Caco-2 (cell line): ENCODE measurements at regions not wholly inside any gene's neighbourhood (a gene's known extent, or its start where the extent isn't known, plus 50 kb on each side); places are given as distances from the start of the nearest gene placed in this dataset.
"Not testable (repeated sequence)": the region's sequence is repeated elsewhere in the genome, so short reads cannot be mapped to it uniquely, and the experiment has no call there.

Experiments
- BruUV-seq: library from RNA; stranded (reverse); fragments of 400-500 nt; replicated peaks from 2 replicates; lab custom pipeline; 2021; lab: Mats Ljungman, UMichigan
- CTCF ChIA-PET: fragments of 300-600 bp; sonication (Branson Sonifier 250); formaldehyde crosslinking; loops from one replicate; lab custom pipeline; 2022; ENCODE audit warnings: antibody characterized with exemption; lab: Charles Lee
- POLR2A ChIA-PET: fragments of 300-600 bp; sonication (Branson Sonifier 250); formaldehyde crosslinking; loops from one replicate; lab custom pipeline; 2022; ENCODE audit warnings: antibody characterized with exemption; lab: Charles Lee
- DNase-seq, 2 experiments: peaks; one replicate each; pipeline versions ENCODE4 v3.0.0 to v3.0.0-alpha.2; 2020 to 2022
- H3K27me3 ChIP-seq: replicated peaks from 2 replicates; pipeline ENCODE4 v1.6.0; 2011; ENCODE audit warnings: low read length; ENCODE audit not compliant: control insufficient read depth, insufficient read depth
- H3K36me3 ChIP-seq: 2 replicates; pipeline ENCODE4 v1.5.1; 2011; ENCODE audit warnings: low read length; ENCODE audit not compliant: control insufficient read depth, insufficient read depth
- H3K4me1 ChIP-seq: fragments of 250-450 bp; sonication (Bioruptor Pico); 2 replicates; pipeline ENCODE4 v1.5.1; 2020; ENCODE audit warnings: mild to moderate bottlenecking
- H3K4me3 ChIP-seq: 2 replicates; pipeline ENCODE4 v1.5.1; 2011; ENCODE audit warnings: low read depth, mild to moderate bottlenecking, control low read depth, low read length
- H3K9me3 ChIP-seq: fragments of 250-450 bp; sonication (Bioruptor Pico); 2 replicates; pipeline ENCODE4 v1.5.1; 2020; ENCODE audit warnings: mild to moderate bottlenecking, moderate library complexity
- H3K27ac Mint-ChIP-seq: one replicate; pipeline ENCODE4 v1.8.0; 2022; ENCODE audit warnings: mixed read lengths; ENCODE audit not compliant: unreplicated experiment
- H3K27me3 Mint-ChIP-seq: one replicate; pipeline ENCODE4 v1.8.0; 2022; ENCODE audit warnings: mixed read lengths; ENCODE audit not compliant: insufficient read depth, unreplicated experiment
- H3K36me3 Mint-ChIP-seq: one replicate; pipeline ENCODE4 v1.8.0; 2022; ENCODE audit warnings: mild to moderate bottlenecking, mixed read lengths; ENCODE audit not compliant: insufficient read depth, unreplicated experiment
- H3K4me1 Mint-ChIP-seq: one replicate; pipeline ENCODE4 v1.8.0; 2022; ENCODE audit warnings: low read depth, mixed read lengths; ENCODE audit not compliant: unreplicated experiment
- H3K4me3 Mint-ChIP-seq: one replicate; pipeline ENCODE4 v1.8.0; 2022; ENCODE audit warnings: mild to moderate bottlenecking, moderate library complexity, mixed read lengths; ENCODE audit not compliant: unreplicated experiment
- H3K9me3 Mint-ChIP-seq: one replicate; pipeline ENCODE4 v1.8.0; 2022; ENCODE audit warnings: mixed read lengths; ENCODE audit not compliant: unreplicated experiment
- CTCF ChIP-seq, 2 experiments: fragments of 200-600 bp in 1 of 2; IDR thresholded peaks; 1 replicate in 1 of 2; 2 replicates in 1 of 2; pipeline versions ENCODE4 v1.5.1 to v1.8.0; 2011 to 2022; ENCODE audit warnings: antibody characterized with exemption in 1 of 2, control low read depth in 1 of 2, inconsistent platforms in 1 of 2, low read depth in 1 of 2, low read length in 1 of 2, mild to moderate bottlenecking in 1 of 2, moderate library complexity in 1 of 2; ENCODE audit not compliant: insufficient read depth in 1 of 2, severe bottlenecking in 1 of 2, unreplicated experiment in 1 of 2
- intact Hi-C: fragments of 100-400 bp; cut with micrococcal nuclease; formaldehyde crosslinking; loops from one replicate; pipeline ENCODE4 v1.10.0; 2022; ENCODE audit not compliant: unreplicated experiment

DNA sequence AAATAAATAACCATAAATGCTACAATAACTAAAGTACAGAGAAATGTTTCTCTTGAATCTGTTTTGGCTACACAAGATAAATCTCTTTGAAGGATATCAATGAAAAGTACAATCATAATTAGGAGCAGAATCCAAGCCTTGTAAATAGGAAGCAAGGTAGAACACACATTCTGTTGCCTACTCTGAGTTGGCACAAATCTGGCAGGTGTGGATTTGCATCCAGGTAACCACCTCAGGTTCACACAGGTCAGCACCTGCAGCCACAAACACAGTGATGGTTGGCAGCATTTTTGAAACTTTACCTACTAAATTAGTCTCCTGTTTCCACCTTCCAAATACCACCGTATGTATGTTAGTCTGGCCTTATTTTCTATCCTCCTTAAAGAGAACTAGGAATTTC is 105.3 kb upstream of the PIK3R1 start:
- CTCF ChIA-PET, result no interaction called here
- TF ChIP-seq CTCF (IDR thresholded peaks at IDR 0.05; ENCODE audit: insufficient read depth in 1 of 2, low read depth in 1 of 2, low read length in 1 of 2, severe bottlenecking in 1 of 2, unreplicated experiment in 1 of 2), result no peak
- Mint-ChIP-seq H3K27ac (no peak overlapping the region), H3K36me3 (no peaks in the 10 kb centered on the region), H3K4me1 (no peaks in the 10 kb centered on the region), H3K4me3 (no peak overlapping the region), H3K9me3 (peaks cover 3% of the 10 kb centered on the region), H3K27me3 (no peaks in the 10 kb centered on the region)
- BruUV-seq, result no TSS peak
- H3K4me3 ChIP-seq, result no peak overlapping the region
- POLR2A ChIA-PET, result no interaction called here
- no peak for DNase-seq
- no peaks in the 10 kb centered on the region for H3K36me3 ChIP-seq
- H3K4me1 ChIP-seq, result no peaks in the 10 kb centered on the region
- H3K9me3 ChIP-seq, result peaks cover 6% of the 10 kb centered on the region; the same call in 1 of the 2 replicates
- intact Hi-C loops, result no loop called here
- no peaks in the 10 kb centered on the region for H3K27me3 ChIP-seq

DNA sequence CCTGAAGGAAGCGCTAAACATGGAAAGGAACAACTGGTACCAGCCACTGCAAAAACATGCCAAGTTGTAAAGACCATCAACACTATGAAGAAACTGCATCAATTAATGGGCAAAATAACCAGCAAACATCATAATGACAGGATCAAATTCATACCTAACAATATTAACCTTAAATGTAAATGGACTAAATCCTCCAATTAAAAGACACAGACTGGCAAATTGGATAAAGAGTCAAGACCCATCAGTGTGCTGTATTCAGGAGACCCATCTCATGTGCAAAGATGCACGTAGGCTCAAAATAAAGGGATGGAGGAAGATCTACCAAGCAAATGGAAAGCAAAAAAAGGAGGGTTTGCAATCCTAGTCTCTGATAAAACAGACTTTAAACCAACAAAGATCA is 111.3 kb upstream of the PIK3R1 start:
- intact Hi-C loops, H3K4me1 Mint-ChIP-seq, H3K4me1 ChIP-seq, H3K27me3 ChIP-seq, H3K4me3 Mint-ChIP-seq, CTCF ChIA-PET, H3K27me3 Mint-ChIP-seq, POLR2A ChIA-PET, DNase-seq, BruUV-seq, H3K27ac Mint-ChIP-seq, H3K9me3 ChIP-seq, H3K36me3 ChIP-seq, H3K36me3 Mint-ChIP-seq, H3K4me3 ChIP-seq: not testable (repeated sequence)
- peaks cover 19% of the 10 kb centered on the region for H3K9me3 Mint-ChIP-seq

DNA sequence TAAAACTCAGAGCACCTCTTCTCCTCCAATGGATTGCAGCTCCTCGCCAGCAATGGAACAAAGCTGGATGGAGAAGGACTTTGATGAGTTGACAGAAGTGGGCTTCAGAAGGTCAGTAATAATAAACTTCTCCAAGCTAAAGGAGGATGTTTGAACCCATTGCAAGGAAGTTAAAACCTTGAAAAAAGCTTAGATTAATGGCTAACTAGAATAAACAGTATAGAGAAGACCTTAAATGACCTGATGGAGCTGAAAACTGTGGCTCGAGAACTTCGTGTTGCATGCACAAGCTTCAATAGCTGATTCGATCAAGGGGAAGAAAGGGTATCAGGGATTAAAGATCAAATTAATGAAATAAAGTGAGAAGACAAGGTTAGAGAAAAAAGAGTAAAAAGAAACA is 112.3 kb upstream of the PIK3R1 start:
- H3K4me3 Mint-ChIP-seq, H3K4me1 ChIP-seq, H3K4me1 Mint-ChIP-seq, H3K36me3 ChIP-seq, H3K27me3 ChIP-seq, POLR2A ChIA-PET, H3K27ac Mint-ChIP-seq, BruUV-seq, H3K36me3 Mint-ChIP-seq, DNase-seq, H3K4me3 ChIP-seq, CTCF ChIA-PET, H3K27me3 Mint-ChIP-seq, H3K9me3 ChIP-seq, intact Hi-C loops: not testable (repeated sequence)
- peaks cover 19% of the 10 kb centered on the region for H3K9me3 Mint-ChIP-seq

DNA sequence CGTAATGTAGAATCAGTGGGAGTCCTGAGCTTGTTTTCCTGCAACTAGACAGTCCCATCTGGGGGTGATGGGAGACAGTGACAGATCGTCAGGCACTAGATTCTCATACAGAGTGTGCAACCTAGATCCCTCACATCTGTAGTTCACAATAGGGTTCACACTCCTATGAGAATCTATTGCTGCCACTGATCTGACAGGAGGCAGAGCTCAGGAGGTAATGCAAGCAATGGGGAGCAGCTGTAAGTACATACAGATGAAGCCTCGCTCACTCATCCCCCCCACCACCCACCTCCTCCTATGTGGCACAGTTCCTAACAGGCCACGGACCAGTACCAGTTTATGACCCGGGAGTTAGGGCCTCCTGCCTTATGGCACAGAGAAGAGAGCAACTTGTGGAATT is 116.2 kb upstream of the PIK3R1 start:
- H3K27me3 ChIP-seq, result no peaks in the 10 kb centered on the region
- Mint-ChIP-seq H3K27ac (no peak overlapping the region), H3K4me3 (no peak overlapping the region), H3K36me3 (no peaks in the 10 kb centered on the region), H3K4me1 (no peaks in the 10 kb centered on the region), H3K9me3 (peaks cover 23% of the 10 kb centered on the region), H3K27me3 (no peaks in the 10 kb centered on the region)
- DNase-seq, result no peak
- no TSS peak for BruUV-seq
- no peak for TF ChIP-seq CTCF (IDR thresholded peaks at IDR 0.05; ENCODE audit: insufficient read depth in 1 of 2, low read depth in 1 of 2, low read length in 1 of 2, severe bottlenecking in 1 of 2, unreplicated experiment in 1 of 2)
- H3K4me1 ChIP-seq, result no peaks in the 10 kb centered on the region
- POLR2A ChIA-PET, result no interaction called here
- CTCF ChIA-PET, result no interaction called here
- no peaks in the 10 kb centered on the region for H3K36me3 ChIP-seq
- H3K4me3 ChIP-seq, result no peak overlapping the region
- H3K9me3 ChIP-seq, result no peaks in the 10 kb centered on the region; the same call in 1 of the 2 replicates
- intact Hi-C loops, result no loop called here
